ENCODE measurements at regions not wholly inside any gene's neighbourhood (a gene's known extent, or its start where the extent isn't known, plus 50 kb on each side); places are given as distances from the start of the nearest gene placed in this dataset.
A peak's percentile ranks its signal among the peaks of the same experiment; 100 is the strongest.
"Not testable (repeated sequence)": the region's sequence is repeated elsewhere in the genome, so short reads cannot be mapped to it uniquely, and the experiment has no call there.

GRCh38 chr4:124839786-124840390 is 127.4 kb upstream of the ANKRD50 start:
- H3K27me3 Mint-ChIP-seq = no peaks in the 10 kb centered on the region
- peaks cover 43 to 53% of the 10 kb centered on the region in 2 donors for H3K9me3 Mint-ChIP-seq

GRCh38 chr4:124833831-124834505 is 121.4 kb upstream of the ANKRD50 start:
- H3K27ac Mint-ChIP-seq = no peak overlapping the region
- peaks cover 8 to 31% of the 10 kb centered on the region in 2 donors for H3K9me3 Mint-ChIP-seq

More at GRCh38 chr4:124839786-124840390, 127.4 kb upstream of the ANKRD50 start:
- Mint-ChIP-seq H3K4me3 (no peak overlapping the region), H3K27ac (no peak overlapping the region), H3K4me1 (no peaks in the 10 kb centered on the region)
- no peak for DNase-seq
- no peak for ATAC-seq

GRCh38 chr4:124828382-124828781 is 115.8 kb upstream of the ANKRD50 start:
- no peaks in the 10 kb centered on the region for H3K27me3 Mint-ChIP-seq
- DNase-seq (no peak), ATAC-seq (no peak)
- no peak overlapping the region for H3K27ac Mint-ChIP-seq
- peaks cover 0 to 7% of the 10 kb centered on the region in 2 donors for H3K9me3 Mint-ChIP-seq
- H3K4me3 Mint-ChIP-seq = no peak overlapping the region
- no peaks in the 10 kb centered on the region for H3K4me1 Mint-ChIP-seq

More at GRCh38 chr4:124833831-124834505, 121.4 kb upstream of the ANKRD50 start:
- Mint-ChIP-seq H3K4me3 (no peak overlapping the region), H3K27me3 (no peaks in the 10 kb centered on the region), H3K4me1 (no peaks in the 10 kb centered on the region)
- no peak for DNase-seq
- ATAC-seq = no peak

- DNase-seq = no peak
- H3K27me3 Mint-ChIP-seq = no peaks in the 10 kb centered on the region
- peaks cover 4 to 9% of the 10 kb centered on the region in 2 donors for H3K9me3 Mint-ChIP-seq
- ATAC-seq = no peak
- no peak overlapping the region for H3K27ac Mint-ChIP-seq
- no peak overlapping the region for H3K4me3 Mint-ChIP-seq
- no peaks in the 10 kb centered on the region for H3K4me1 Mint-ChIP-seq
These were observed 105.0 kb upstream of the ANKRD50 start for GRCh38 chr4:124817531-124817930.

- ATAC-seq, H3K27ac Mint-ChIP-seq, DNase-seq, H3K4me1 Mint-ChIP-seq, H3K27me3 Mint-ChIP-seq, H3K4me3 Mint-ChIP-seq: not testable (repeated sequence)
- H3K9me3 Mint-ChIP-seq = peaks cover 0 to 12% of the 10 kb centered on the region in 2 donors
These were observed 99.7 kb upstream of the ANKRD50 start for GRCh38 chr4:124812203-124812602.

GRCh38 chr4:124810827-124811226 is 98.3 kb upstream of the ANKRD50 start:
- Mint-ChIP-seq H3K4me3 (no peak overlapping the region), H3K4me1 (no peaks in the 10 kb centered on the region), H3K27me3 (no peaks in the 10 kb centered on the region), H3K9me3 (peaks cover 8 to 19% of the 10 kb centered on the region in 2 donors), H3K27ac (no peak overlapping the region)
- ATAC-seq = no peak
- DNase-seq = no peak

GRCh38 chr4:124807421-124807820 is 94.9 kb upstream of the ANKRD50 start:
- Mint-ChIP-seq H3K9me3 (peaks cover 8 to 19% of the 10 kb centered on the region in 2 donors), H3K27me3 (no peaks in the 10 kb centered on the region), H3K4me3 (no peak overlapping the region), H3K4me1 (no peaks in the 10 kb centered on the region), H3K27ac (no peak overlapping the region)
- DNase-seq (no peak), ATAC-seq (no peak)

GRCh38 chr4:124806403-124806802 is 93.9 kb upstream of the ANKRD50 start:
- no peak for DNase-seq
- H3K4me1 Mint-ChIP-seq = no peaks in the 10 kb centered on the region
- ATAC-seq = peak; percentile 64
- H3K9me3 Mint-ChIP-seq = peaks cover 8 to 10% of the 10 kb centered on the region in 2 donors
- H3K27me3 Mint-ChIP-seq = no peaks in the 10 kb centered on the region
- H3K27ac Mint-ChIP-seq = no peak overlapping the region
- no peak overlapping the region for H3K4me3 Mint-ChIP-seq

- no peaks in the 10 kb centered on the region for H3K4me1 Mint-ChIP-seq
- ATAC-seq (peak; percentile 52), DNase-seq (no peak)
- H3K9me3 Mint-ChIP-seq = peaks cover 7 to 8% of the 10 kb centered on the region in 2 donors
- H3K27me3 Mint-ChIP-seq = no peaks in the 10 kb centered on the region
- no peak overlapping the region for H3K27ac Mint-ChIP-seq
- H3K4me3 Mint-ChIP-seq = no peak overlapping the region
These were observed 92.1 kb upstream of the ANKRD50 start for GRCh38 chr4:124804584-124804983.

- H3K4me3 Mint-ChIP-seq = no peak overlapping the region
- H3K4me1 Mint-ChIP-seq = no peaks in the 10 kb centered on the region
- H3K9me3 Mint-ChIP-seq = peaks cover 7 to 8% of the 10 kb centered on the region in 2 donors
- no peaks in the 10 kb centered on the region for H3K27me3 Mint-ChIP-seq
- DNase-seq = no peak
- H3K27ac Mint-ChIP-seq = no peak overlapping the region
- no peak for ATAC-seq
These were observed 91.5 kb upstream of the ANKRD50 start for GRCh38 chr4:124804041-124804440.

GRCh38 chr4:124803641-124804040 is 91.1 kb upstream of the ANKRD50 start:
- H3K4me1 Mint-ChIP-seq = no peaks in the 10 kb centered on the region
- no peak overlapping the region for H3K27ac Mint-ChIP-seq
- ATAC-seq = peak; percentile 56
- peaks cover 7 to 8% of the 10 kb centered on the region in 2 donors for H3K9me3 Mint-ChIP-seq
- H3K4me3 Mint-ChIP-seq = no peak overlapping the region
- H3K27me3 Mint-ChIP-seq = no peaks in the 10 kb centered on the region
- no peak for DNase-seq

GRCh38 chr4:124803026-124803425 is 90.5 kb upstream of the ANKRD50 start:
- peaks cover 7 to 8% of the 10 kb centered on the region in 2 donors for H3K9me3 Mint-ChIP-seq
- no peaks in the 10 kb centered on the region for H3K27me3 Mint-ChIP-seq
- no peak for ATAC-seq

GRCh38 chr4:124797223-124797622 is 84.7 kb upstream of the ANKRD50 start:
- H3K27me3 Mint-ChIP-seq = no peaks in the 10 kb centered on the region
- H3K4me1 Mint-ChIP-seq = no peaks in the 10 kb centered on the region
- H3K9me3 Mint-ChIP-seq = no peaks in the 10 kb centered on the region
- ATAC-seq (no peak), DNase-seq (no peak)
- no peak overlapping the region for H3K27ac Mint-ChIP-seq
- H3K4me3 Mint-ChIP-seq = no peak overlapping the region

More at GRCh38 chr4:124803026-124803425, 90.5 kb upstream of the ANKRD50 start:
- H3K27ac Mint-ChIP-seq = no peak overlapping the region
- no peak overlapping the region for H3K4me3 Mint-ChIP-seq
- H3K4me1 Mint-ChIP-seq = no peaks in the 10 kb centered on the region
- no peak for DNase-seq

- Mint-ChIP-seq H3K4me1 (no peaks in the 10 kb centered on the region), H3K27ac (no peak overlapping the region), H3K4me3 (no peak overlapping the region), H3K9me3 (no peaks in the 10 kb centered on the region), H3K27me3 (no peaks in the 10 kb centered on the region)
- ATAC-seq = no peak
- DNase-seq = no peak
These were observed 77.9 kb upstream of the ANKRD50 start for GRCh38 chr4:124790471-124790870.

- H3K4me3 Mint-ChIP-seq = no peak overlapping the region
- no peaks in the 10 kb centered on the region for H3K4me1 Mint-ChIP-seq
- ATAC-seq = no peak
- no peaks in the 10 kb centered on the region for H3K27me3 Mint-ChIP-seq
- H3K9me3 Mint-ChIP-seq = no peaks in the 10 kb centered on the region
- no peak for DNase-seq
- no peak overlapping the region for H3K27ac Mint-ChIP-seq
These were observed 74.1 kb upstream of the ANKRD50 start for GRCh38 chr4:124786634-124787033.

GRCh38 chr4:124785645-124786044 is 73.1 kb upstream of the ANKRD50 start:
- H3K27ac Mint-ChIP-seq = no peak overlapping the region
- no peaks in the 10 kb centered on the region for H3K4me1 Mint-ChIP-seq
- DNase-seq (no peak), ATAC-seq (no peak)
- no peak overlapping the region for H3K4me3 Mint-ChIP-seq
- no peaks in the 10 kb centered on the region for H3K27me3 Mint-ChIP-seq
- H3K9me3 Mint-ChIP-seq = no peaks in the 10 kb centered on the region

Data from stimulated activated naive CD8-positive, alpha-beta T cell treated with anti-CD3 and anti-CD28 coated beads, Interleukin-15, amount 100 ng/mL, for 72 hours (primary cell).